ENCODE measurements at regions not wholly inside any gene's neighbourhood (a gene's known extent, or its start where the extent isn't known, plus 50 kb on each side); places are given as distances from the start of the nearest gene placed in this dataset.

- TF ChIP-seq CTCF (IDR thresholded peaks at IDR 0.05 in 8 of 11, conservative IDR thresholded peaks at IDR 0.05 in 3 of 11), result no peak
- TF ChIP-seq POLR2AphosphoS5 (IDR thresholded peaks at IDR 0.05), result no peak
Measured at GRCh38 chr12:34605510-34605887, 583.2 kb downstream of the ALG10 start.
